Cardiac muscle cell (in vitro differentiated cells and primary cell): ENCODE measurements at regions not wholly inside any gene's neighbourhood (a gene's known extent, or its start where the extent isn't known, plus 50 kb on each side); places are given as distances from the start of the nearest gene placed in this dataset.

Experiments
- DNase-seq, 2 donors: peaks; one replicate each; pipeline versions ENCODE4 v3.0.0 to v3.0.0-alpha.2; 2010 to 2017; ENCODE audit warnings: low read depth in 1 of 2, low spot score in 1 of 2
- H3K27ac ChIP-seq: fragments of 200-600 bp; sonication (generic); 2 replicates; pipeline ENCODE4 v1.5.1; 2016
- H3K27me3 ChIP-seq: fragments of 200-600 bp; sonication (generic); 2 replicates; pipeline ENCODE4 v1.6.0; 2016; ENCODE audit warnings: control low read depth
- H3K36me3 ChIP-seq: fragments of 200-600 bp; sonication (generic); 2 replicates; pipeline ENCODE4 v1.5.1; 2016; ENCODE audit warnings: control low read depth
- H3K4me1 ChIP-seq: fragments of 200-600 bp; sonication (generic); 2 replicates; pipeline ENCODE4 v1.8.1; 2017; ENCODE audit warnings: low read depth, mild to moderate bottlenecking, mixed run types
- H3K4me3 ChIP-seq: fragments of 200-600 bp; sonication (generic); 2 replicates; pipeline ENCODE4 v1.5.1; 2016; ENCODE audit warnings: mild to moderate bottlenecking
- H3K9me3 ChIP-seq: fragments of 200-600 bp; sonication (generic); 2 replicates; pipeline ENCODE4 v1.5.1; 2017; ENCODE audit warnings: low read depth, mild to moderate bottlenecking, control low read depth
- TF ChIP-seq, protein P1 (sequence below): IDR thresholded peaks from 2 replicates; pipeline ENCODE4 v1.5.1; 2012; ENCODE audit warnings: low read depth, mild to moderate bottlenecking, low read length

GRCh38 chr1:178973652-178974101 lies 52.0 kb upstream of the FAM20B start:
- no peak overlapping the region for H3K27ac ChIP-seq
- no peaks in the 10 kb centered on the region for H3K9me3 ChIP-seq
- no peaks in the 10 kb centered on the region for H3K36me3 ChIP-seq
- H3K4me1 ChIP-seq: no peaks in the 10 kb centered on the region
- TF ChIP-seq, protein P1, sequence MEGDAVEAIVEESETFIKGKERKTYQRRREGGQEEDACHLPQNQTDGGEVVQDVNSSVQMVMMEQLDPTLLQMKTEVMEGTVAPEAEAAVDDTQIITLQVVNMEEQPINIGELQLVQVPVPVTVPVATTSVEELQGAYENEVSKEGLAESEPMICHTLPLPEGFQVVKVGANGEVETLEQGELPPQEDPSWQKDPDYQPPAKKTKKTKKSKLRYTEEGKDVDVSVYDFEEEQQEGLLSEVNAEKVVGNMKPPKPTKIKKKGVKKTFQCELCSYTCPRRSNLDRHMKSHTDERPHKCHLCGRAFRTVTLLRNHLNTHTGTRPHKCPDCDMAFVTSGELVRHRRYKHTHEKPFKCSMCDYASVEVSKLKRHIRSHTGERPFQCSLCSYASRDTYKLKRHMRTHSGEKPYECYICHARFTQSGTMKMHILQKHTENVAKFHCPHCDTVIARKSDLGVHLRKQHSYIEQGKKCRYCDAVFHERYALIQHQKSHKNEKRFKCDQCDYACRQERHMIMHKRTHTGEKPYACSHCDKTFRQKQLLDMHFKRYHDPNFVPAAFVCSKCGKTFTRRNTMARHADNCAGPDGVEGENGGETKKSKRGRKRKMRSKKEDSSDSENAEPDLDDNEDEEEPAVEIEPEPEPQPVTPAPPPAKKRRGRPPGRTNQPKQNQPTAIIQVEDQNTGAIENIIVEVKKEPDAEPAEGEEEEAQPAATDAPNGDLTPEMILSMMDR: no peak
- H3K27me3 ChIP-seq: no peaks in the 10 kb centered on the region
- no peak overlapping the region for H3K4me3 ChIP-seq
- DNase-seq: peak in 1 of 2 donors; percentile 27
